HG02763 (cell line): ENCODE measurements at regions not wholly inside any gene's neighbourhood (a gene's known extent, or its start where the extent isn't known, plus 50 kb on each side); places are given as distances from the start of the nearest gene placed in this dataset.
A peak's percentile ranks its signal among the peaks of the same experiment; 100 is the strongest.

Experiments
- ATAC-seq: cut with Tn5 transposase; IDR thresholded peaks from one replicate; pipeline ENCODE4 v1.9.1; 2021; ENCODE audit warnings: mild to moderate bottlenecking, moderate library complexity; ENCODE audit not compliant: unreplicated experiment

GRCh38 chr3:18740631-18741583 is 315.8 kb upstream of the SATB1 start:
- ATAC-seq: peak; percentile 91

DNA sequence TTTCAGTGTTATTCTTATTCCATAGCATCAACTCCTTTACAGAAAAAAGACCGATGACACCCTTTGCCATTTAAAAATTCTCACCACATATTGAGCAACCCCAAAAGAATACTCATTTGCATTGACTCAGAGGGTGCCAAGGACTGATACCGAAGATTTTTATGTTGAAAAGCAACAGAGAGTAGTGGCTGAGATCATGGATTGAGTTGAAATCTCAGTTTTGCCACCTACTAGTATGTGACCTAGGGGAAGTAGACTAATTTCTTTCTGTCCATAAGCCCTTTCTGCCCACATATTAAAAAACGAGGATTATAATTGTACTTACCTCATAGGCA is 313.9 kb upstream of the SATB1 start:
- ATAC-seq: no peak

GRCh38 chr3:18738393-18739098 is 313.4 kb upstream of the SATB1 start:
- ATAC-seq: no peak

- no peak for ATAC-seq
These were observed 309.9 kb upstream of the SATB1 start for GRCh38 chr3:18735005-18735404.

- ATAC-seq: no peak
These were observed 309.2 kb upstream of the SATB1 start for GRCh38 chr3:18734309-18734708.

- ATAC-seq: no peak
These were observed 307.3 kb upstream of the SATB1 start for GRCh38 chr3:18732474-18732873.

DNA sequence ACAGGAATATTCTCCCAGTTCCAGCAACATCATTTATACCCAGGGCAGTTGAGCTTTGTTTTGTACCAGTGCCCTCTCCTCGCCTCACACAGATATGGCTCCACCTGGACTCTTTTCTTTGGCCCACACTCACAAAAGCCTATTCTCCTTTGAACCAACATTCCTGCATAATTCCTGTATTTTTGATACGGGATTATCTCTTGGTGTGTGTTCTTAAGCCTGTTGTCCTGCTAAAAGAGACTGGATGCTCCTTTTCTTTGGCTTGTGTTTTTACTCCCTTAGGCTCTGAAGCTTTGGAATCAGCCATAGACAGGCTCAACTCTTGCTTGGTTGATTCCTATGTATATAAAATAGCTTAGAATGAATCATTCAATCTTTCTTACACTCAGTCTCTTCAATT is 305.4 kb upstream of the SATB1 start:
- no peak for ATAC-seq

- ATAC-seq: no peak
These were observed 304.5 kb upstream of the SATB1 start for GRCh38 chr3:18729671-18730070.

DNA sequence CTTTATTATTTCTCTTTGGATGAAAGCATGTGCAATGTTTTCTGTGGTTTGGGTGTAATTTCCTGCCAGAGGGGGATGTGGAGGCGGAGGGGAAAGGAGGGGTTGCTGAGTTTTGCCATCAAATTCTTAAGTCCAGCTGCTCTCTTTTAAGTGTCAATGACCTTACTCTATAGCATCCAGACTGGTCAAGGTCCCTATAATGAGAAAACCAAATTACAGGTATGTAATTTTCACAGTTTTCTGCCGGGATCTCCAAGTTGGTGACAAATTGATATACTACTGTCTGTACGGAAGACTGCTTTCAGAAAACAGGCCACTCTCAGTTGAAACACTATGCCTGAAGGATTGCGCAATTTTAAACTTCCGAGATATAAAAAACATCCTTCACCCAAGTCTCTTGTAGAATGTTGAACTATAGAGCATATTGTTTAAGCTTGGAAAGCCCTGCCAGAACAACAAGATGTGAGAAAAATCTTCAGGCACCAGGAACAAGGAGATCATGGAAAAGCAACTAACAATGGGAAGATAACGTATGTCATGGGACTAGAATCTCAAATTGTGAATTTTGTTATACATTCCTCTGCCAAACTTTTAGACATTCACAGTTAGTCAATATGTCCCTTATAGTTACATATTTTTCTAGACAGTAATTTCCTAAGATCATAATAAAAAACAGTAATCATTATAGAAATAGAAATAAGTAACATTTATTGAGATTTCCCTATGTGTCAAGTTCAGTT is 300.7 kb upstream of the SATB1 start:
- ATAC-seq: no peak

GRCh38 chr3:18724456-18724855 is 299.3 kb upstream of the SATB1 start:
- no peak for ATAC-seq

- no peak for ATAC-seq
These were observed 298.2 kb upstream of the SATB1 start for GRCh38 chr3:18723206-18723810.

DNA sequence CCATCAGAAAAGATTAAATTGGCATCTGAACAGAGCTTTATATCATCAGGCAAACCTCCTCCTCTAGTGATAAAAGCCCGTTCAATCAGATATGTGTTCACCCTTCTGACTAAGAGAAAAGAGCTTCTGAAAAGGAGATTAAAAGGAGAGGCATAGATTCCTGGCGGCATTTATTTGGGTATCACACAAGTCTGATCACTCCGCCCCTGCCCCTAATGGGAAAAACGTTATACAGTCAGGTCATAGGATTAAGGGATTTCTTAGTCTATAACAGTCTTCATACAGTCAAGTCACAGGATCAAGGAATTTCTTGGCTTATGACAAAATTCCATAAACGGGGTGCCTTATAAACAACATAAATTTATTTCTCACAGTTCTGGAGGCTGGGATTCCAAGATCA is 295.4 kb upstream of the SATB1 start:
- ATAC-seq: no peak

GRCh38 chr3:18717598-18717997 is 292.5 kb upstream of the SATB1 start:
- no peak for ATAC-seq

- no peak for ATAC-seq
These were observed 291.7 kb upstream of the SATB1 start for GRCh38 chr3:18716821-18717220.

DNA sequence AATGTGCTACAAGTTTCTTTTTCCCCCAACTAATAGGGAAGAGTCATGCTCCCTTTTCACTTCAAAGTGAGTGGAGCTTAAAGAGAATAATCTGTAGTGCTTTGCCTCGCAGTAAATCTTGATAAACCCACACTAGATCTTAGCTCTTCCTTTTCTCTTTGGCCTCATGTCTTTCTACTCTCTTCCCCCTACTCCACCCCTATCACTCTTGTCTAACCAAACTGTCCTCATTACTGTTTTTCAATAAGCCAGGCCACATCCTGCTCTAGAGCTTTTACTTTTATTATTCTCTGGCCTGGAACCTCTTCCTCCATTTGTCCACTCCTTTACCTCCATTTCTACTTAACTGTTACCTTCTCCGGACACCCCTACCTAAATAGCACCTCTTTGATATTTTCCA is 291.0 kb upstream of the SATB1 start:
- no peak for ATAC-seq

DNA sequence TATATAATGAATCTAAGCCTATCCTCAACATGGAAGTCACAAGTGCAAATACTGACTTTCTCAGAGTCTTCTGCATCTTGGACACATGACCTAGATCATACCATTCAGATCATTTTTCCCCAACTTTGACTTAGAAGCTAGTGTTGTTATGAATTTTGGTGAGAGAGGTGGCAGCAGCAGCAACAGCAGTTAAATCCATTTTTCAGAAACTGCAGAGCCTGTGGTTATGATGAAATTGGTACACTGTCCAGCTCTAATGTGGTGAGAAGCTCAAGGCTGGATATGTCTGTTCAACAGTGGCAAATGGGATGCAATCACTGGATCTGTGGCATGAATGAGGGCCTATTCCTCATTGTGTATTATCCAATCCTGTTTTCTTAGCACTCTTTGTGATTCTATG is 290.1 kb upstream of the SATB1 start:
- ATAC-seq: no peak

GRCh38 chr3:18713577-18713951 is 288.4 kb upstream of the SATB1 start:
- no peak for ATAC-seq

GRCh38 chr3:18712713-18713576 is 287.8 kb upstream of the SATB1 start:
- no peak for ATAC-seq

GRCh38 chr3:18704326-18704725 is 279.2 kb upstream of the SATB1 start:
- ATAC-seq: no peak

- no peak for ATAC-seq
These were observed 278.7 kb upstream of the SATB1 start for GRCh38 chr3:18703798-18704197.
